GM12891 (cell line): ENCODE measurements at regions not wholly inside any gene's neighbourhood (a gene's known extent, or its start where the extent isn't known, plus 50 kb on each side); places are given as distances from the start of the nearest gene placed in this dataset.

ENCODE experiments used
- POLR2A ChIP-seq: IDR thresholded peaks from 2 replicates; pipeline ENCODE4 v1.6.1; 2011; ENCODE audit warnings: low read depth, low read length, control low read depth
- POLR2AphosphoS5 ChIP-seq: IDR thresholded peaks from 2 replicates; pipeline ENCODE4 v1.6.1; 2011; ENCODE audit warnings: low read depth, low read length, control low read depth
- SPI1 ChIP-seq: IDR thresholded peaks from 2 replicates; pipeline ENCODE4 v1.6.1; 2011; ENCODE audit warnings: low read depth, low read length, control low read depth
- TAF1 ChIP-seq: IDR thresholded peaks from 2 replicates; pipeline ENCODE4 v1.6.1; 2011; ENCODE audit warnings: low read depth, low read length, control low read depth

DNA sequence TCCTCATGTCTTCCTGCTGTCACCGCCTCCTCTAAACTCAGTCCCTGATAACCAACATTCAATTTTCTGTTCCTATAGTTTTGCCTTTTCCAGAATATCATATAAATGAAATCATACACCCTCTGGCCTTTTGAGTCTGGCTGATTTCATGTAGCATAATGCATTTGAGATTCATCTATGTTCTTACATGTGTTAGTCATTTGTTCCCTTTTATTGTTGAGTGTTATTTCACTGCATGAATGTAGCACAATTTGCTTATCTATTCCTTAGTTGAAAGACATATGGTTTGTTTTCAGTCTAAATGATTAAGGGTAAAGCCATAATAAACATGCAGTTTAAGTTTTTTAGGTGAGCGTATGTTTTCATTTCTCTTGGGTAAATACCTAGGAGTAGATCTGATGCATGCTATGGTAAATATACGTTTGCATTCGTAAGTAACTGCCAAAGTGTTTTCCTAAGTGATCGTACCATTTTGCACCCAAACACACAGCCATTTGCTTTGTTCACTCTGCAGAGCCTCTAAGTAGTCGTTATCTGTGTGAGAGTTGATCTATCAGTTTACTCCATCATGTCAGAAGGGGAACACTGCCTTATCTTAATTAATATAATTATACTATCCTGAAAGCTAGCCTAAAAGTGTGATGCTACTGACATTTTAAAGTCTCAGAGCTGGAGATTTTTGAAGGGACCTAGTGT is 460.8 kb downstream of the DMAC1 start:
- TF ChIP-seq POLR2AphosphoS5 (no peak), SPI1 (no peak), POLR2A (no peak), TAF1 (no peak)
